Adrenal gland (tissue), 5 donors: ENCODE measurements at regions not wholly inside any gene's neighbourhood (a gene's known extent, or its start where the extent isn't known, plus 50 kb on each side); places are given as distances from the start of the nearest gene placed in this dataset.

Experiments
- CTCF ChIP-seq, 6 experiments: fragments of 450-650 bp in 4 of 6; fragments of 200-600 bp in 2 of 6; sonication (generic) in 1 of 6; IDR thresholded peaks; 1 replicate in 5 of 6; 2 replicates in 1 of 6; pipeline versions ENCODE4 v1.5.1 to v1.8.0; 2016 to 2021; ENCODE audit warnings: antibody characterized with exemption in 6 of 6, mild to moderate bottlenecking in 2 of 6, moderate library complexity in 1 of 6
- POLR2A ChIP-seq, 2 donors: fragments of 450-650 bp; IDR thresholded peaks; one replicate each; pipeline ENCODE4 v1.6.1; 2017; ENCODE audit warnings: antibody characterized with exemption in 2 of 2, mild to moderate bottlenecking in 2 of 2, moderate library complexity in 1 of 2
- donor health status: DM: no; HTN: no; CAD: no.

- TF ChIP-seq CTCF (IDR thresholded peaks at IDR 0.05): no peak
- TF ChIP-seq POLR2A (IDR thresholded peaks at IDR 0.05): no peak
These were observed 351.1 kb downstream of the ACTR3B start for GRCh38 chr7:153110606-153111005.
